ENCODE measurements at regions not wholly inside any gene's neighbourhood (a gene's known extent, or its start where the extent isn't known, plus 50 kb on each side); places are given as distances from the start of the nearest gene placed in this dataset.

DNA sequence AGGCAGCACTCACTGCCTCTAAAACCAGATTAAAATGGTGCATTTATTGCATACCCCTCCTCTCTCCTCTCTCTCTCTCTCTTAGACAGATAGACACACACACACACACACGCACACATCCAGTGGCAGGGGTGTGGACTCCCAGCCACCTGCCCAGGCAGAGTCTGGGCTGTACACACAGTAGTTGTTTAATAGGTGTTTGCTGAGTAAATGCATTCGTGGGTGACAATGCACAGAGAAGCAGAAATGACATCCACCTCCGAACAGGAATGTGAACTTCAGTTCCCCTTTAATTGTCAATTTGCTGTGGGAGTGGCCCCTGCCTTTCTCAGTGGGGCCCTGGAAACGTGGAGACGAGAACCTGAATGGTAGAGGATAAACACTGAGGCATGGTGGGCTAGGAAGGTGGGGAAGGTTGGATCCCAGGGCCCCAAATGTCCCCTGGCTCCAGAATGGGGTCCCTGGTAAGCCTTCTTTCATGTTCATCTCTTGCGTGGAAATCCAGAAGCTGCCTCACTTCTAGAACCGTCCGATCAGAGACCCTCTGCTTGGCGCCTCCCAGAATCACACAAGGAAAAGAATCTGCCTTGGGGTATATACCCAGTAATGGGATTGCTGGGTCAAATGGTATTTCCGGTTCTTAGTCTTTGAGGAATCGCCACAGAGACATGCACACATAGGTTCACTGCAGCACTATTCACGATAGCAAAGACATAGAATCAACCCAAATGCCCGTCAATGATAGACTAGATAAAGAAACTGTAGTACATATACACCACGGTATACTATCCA is 58.5 kb upstream of the ECHDC3 start:
- TF ChIP-seq SUZ12 (IDR thresholded peaks at IDR 0.05; ENCODE audit: extremely low read depth, insufficient read depth, insufficient read length), result no peak
- no peak for TF ChIP-seq YY1 (IDR thresholded peaks at IDR 0.05; ENCODE audit: insufficient read depth, insufficient read length)
- no peak for TF ChIP-seq ZNF274 (IDR thresholded peaks at IDR 0.05; ENCODE audit: low read depth, low read length)
- no peak for DNase-seq (ENCODE audit: low read depth, low spot score)
- H3K36me3 ChIP-seq (ENCODE audit: insufficient read depth, insufficient read length, low read length), result no peaks in the 10 kb centered on the region
- no peaks in the 10 kb centered on the region for H3K27me3 ChIP-seq (ENCODE audit: insufficient read depth, insufficient read length)
- no peak overlapping the region for H3K4me3 ChIP-seq (ENCODE audit: insufficient read length, low read depth)
- no peaks in the 10 kb centered on the region for H3K9me3 ChIP-seq (ENCODE audit: insufficient read depth, low read length)
- H3K4me1 ChIP-seq (ENCODE audit: insufficient read depth, insufficient read length), result no peaks in the 10 kb centered on the region
- H3K9ac ChIP-seq (ENCODE audit: insufficient read length, low read depth), result no peak overlapping the region

DNA sequence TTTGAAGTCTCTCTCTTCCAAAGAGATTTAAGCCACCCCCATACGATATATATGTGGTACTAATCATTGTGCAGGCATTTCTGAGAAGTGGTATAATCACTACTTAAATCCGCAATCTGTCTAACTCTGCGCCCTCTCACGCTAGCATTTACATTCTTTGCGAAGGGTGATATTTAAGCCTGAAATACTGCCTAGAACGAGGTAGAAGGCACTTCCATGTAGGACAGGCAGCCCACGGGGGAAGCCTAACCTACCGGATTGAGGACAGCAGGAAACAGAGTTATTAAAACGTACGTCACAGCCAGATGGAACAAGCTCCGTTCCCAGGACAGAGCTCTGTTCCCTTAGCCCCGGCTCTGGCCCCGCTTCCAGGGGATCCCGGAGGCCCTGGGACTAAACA is 59.3 kb upstream of the ECHDC3 start:
- no peak overlapping the region for H3K9ac ChIP-seq (ENCODE audit: insufficient read length, low read depth)
- H3K4me1 ChIP-seq (ENCODE audit: insufficient read depth, insufficient read length), result no peaks in the 10 kb centered on the region
- TF ChIP-seq ZNF274 (IDR thresholded peaks at IDR 0.05; ENCODE audit: low read depth, low read length), result no peak
- TF ChIP-seq YY1 (IDR thresholded peaks at IDR 0.05; ENCODE audit: insufficient read depth, insufficient read length), result no peak
- no peak for TF ChIP-seq SUZ12 (IDR thresholded peaks at IDR 0.05; ENCODE audit: extremely low read depth, insufficient read depth, insufficient read length)
- H3K4me3 ChIP-seq (ENCODE audit: insufficient read length, low read depth), result no peak overlapping the region
- H3K9me3 ChIP-seq (ENCODE audit: insufficient read depth, low read length), result no peaks in the 10 kb centered on the region
- H3K36me3 ChIP-seq (ENCODE audit: insufficient read depth, insufficient read length, low read length), result no peaks in the 10 kb centered on the region
- no peaks in the 10 kb centered on the region for H3K27me3 ChIP-seq (ENCODE audit: insufficient read depth, insufficient read length)
- DNase-seq (ENCODE audit: low read depth, low spot score), result no peak

DNA sequence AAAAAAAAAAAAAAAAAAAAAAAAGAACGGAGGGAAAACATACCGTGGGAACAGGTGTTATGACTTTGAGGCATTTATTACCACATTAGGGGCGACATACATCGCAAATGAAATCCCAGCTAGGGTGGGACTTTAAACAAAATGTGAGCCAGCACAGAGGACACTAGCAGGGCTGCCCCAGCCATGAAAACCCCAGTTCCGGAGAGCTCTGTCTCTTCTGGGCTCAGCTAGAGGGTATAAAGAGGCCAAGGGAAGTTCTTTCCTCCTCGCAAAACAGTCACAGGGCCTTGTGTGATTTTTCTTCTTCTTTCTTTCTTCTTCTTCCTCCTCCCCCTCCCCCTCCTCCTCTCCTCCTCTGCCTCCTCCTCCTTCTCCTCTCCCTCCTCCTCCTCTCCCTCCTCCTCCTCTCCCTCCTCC is 59.9 kb upstream of the ECHDC3 start:
- Histone ChIP-seq H3K4me1 (ENCODE audit: insufficient read depth, insufficient read length) (no peaks in the 10 kb centered on the region), H3K4me3 (ENCODE audit: insufficient read length, low read depth) (no peak overlapping the region), H3K9ac (ENCODE audit: insufficient read length, low read depth) (no peak overlapping the region), H3K36me3 (ENCODE audit: insufficient read depth, insufficient read length, low read length) (no peaks in the 10 kb centered on the region), H3K27me3 (ENCODE audit: insufficient read depth, insufficient read length) (no peaks in the 10 kb centered on the region), H3K9me3 (ENCODE audit: insufficient read depth, low read length) (no peaks in the 10 kb centered on the region)
- TF ChIP-seq SUZ12 (IDR thresholded peaks at IDR 0.05; ENCODE audit: extremely low read depth, insufficient read depth, insufficient read length) (no peak), YY1 (IDR thresholded peaks at IDR 0.05; ENCODE audit: insufficient read depth, insufficient read length) (no peak), ZNF274 (IDR thresholded peaks at IDR 0.05; ENCODE audit: low read depth, low read length) (no peak)
- DNase-seq (ENCODE audit: low read depth, low spot score), result no peak

DNA sequence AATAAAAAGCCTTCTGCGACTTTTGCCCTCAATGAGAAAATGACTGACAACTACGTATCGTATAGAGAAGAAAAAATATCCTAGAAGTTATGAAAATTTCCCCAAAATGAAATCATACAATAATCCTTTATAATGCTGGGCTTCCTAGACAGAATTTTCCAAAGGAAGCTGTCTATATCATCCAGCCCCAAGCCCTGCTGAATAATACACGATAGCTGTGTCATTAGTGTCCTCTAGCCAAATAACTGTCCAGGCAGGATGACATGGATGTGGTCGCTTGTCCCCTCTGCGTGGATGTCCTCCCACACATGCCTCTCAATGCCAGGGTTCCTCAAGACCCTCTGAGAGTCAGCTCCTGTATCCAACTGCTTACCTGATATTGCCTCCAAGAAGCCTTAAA is 61.7 kb upstream of the ECHDC3 start:
- no peaks in the 10 kb centered on the region for H3K9me3 ChIP-seq (ENCODE audit: insufficient read depth, low read length)
- TF ChIP-seq ZNF274 (IDR thresholded peaks at IDR 0.05; ENCODE audit: low read depth, low read length), result no peak
- no peak for TF ChIP-seq SUZ12 (IDR thresholded peaks at IDR 0.05; ENCODE audit: extremely low read depth, insufficient read depth, insufficient read length)
- no peak for TF ChIP-seq YY1 (IDR thresholded peaks at IDR 0.05; ENCODE audit: insufficient read depth, insufficient read length)
- no peaks in the 10 kb centered on the region for H3K4me1 ChIP-seq (ENCODE audit: insufficient read depth, insufficient read length)
- H3K4me3 ChIP-seq (ENCODE audit: insufficient read length, low read depth), result no peak overlapping the region
- H3K9ac ChIP-seq (ENCODE audit: insufficient read length, low read depth), result no peak overlapping the region
- no peaks in the 10 kb centered on the region for H3K27me3 ChIP-seq (ENCODE audit: insufficient read depth, insufficient read length)
- no peaks in the 10 kb centered on the region for H3K36me3 ChIP-seq (ENCODE audit: insufficient read depth, insufficient read length, low read length)
- DNase-seq (ENCODE audit: low read depth, low spot score), result no peak

DNA sequence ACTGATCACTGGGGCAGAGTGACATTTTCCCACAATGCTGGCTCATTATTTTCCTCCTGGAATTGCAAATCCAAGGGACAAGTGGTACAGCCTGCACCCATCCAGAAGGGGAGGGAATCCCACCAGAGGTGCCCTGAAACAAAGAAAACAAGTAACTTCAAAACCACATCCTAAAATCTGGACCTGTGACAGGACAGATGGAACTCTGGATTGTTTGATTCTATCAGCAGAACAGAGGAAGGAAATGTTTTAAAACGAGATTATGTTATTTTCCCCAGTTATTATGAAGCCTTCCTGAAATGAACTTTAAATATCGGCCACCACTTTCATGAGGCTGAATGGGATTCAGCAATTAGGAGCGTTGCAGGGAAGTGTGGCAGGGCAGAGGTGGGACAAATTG is 62.2 kb upstream of the ECHDC3 start:
- Histone ChIP-seq H3K27me3 (ENCODE audit: insufficient read depth, insufficient read length) (no peaks in the 10 kb centered on the region), H3K9ac (ENCODE audit: insufficient read length, low read depth) (no peak overlapping the region), H3K4me3 (ENCODE audit: insufficient read length, low read depth) (no peak overlapping the region), H3K36me3 (ENCODE audit: insufficient read depth, insufficient read length, low read length) (no peaks in the 10 kb centered on the region), H3K9me3 (ENCODE audit: insufficient read depth, low read length) (no peaks in the 10 kb centered on the region), H3K4me1 (ENCODE audit: insufficient read depth, insufficient read length) (no peaks in the 10 kb centered on the region)
- TF ChIP-seq YY1 (IDR thresholded peaks at IDR 0.05; ENCODE audit: insufficient read depth, insufficient read length) (no peak), SUZ12 (IDR thresholded peaks at IDR 0.05; ENCODE audit: extremely low read depth, insufficient read depth, insufficient read length) (no peak), ZNF274 (IDR thresholded peaks at IDR 0.05; ENCODE audit: low read depth, low read length) (no peak)
- no peak for DNase-seq (ENCODE audit: low read depth, low spot score)

DNA sequence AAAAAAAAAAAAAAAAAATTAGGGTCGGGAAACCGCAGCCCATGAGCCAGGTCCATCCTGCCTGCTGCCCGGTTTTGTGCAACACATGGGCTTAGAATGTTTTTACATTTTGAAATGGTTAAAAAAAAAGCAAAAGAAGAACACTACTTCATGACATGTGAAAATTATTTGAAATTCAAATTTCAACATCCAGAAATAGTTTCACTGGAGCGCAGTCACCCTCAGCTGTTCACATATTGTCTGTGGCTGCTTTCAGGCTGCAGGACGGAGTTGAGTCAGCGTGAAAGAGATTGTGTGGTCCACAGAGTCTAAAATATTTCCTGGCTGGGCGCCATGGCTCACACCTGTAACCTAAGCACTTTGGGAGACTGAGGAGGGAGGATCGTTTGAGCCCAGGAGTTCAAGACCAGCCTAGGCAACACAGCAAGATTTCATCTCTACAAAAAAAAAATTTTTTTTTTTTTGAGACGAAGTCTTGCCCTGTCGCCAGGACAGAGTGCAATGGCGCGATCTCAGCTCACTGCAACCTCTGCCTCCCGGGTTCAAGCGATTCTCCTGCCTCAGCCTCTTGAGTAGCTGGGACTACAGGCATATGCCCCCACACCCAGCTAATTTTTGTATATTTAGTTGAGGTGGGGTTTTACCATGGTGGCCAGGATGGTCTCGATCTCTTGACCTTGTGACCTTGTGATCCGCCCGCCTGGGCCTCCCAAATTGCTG is 63.9 kb upstream of the ECHDC3 start:
- TF ChIP-seq ZNF274 (IDR thresholded peaks at IDR 0.05; ENCODE audit: low read depth, low read length) (no peak), SUZ12 (IDR thresholded peaks at IDR 0.05; ENCODE audit: extremely low read depth, insufficient read depth, insufficient read length) (no peak), YY1 (IDR thresholded peaks at IDR 0.05; ENCODE audit: insufficient read depth, insufficient read length) (no peak)
- H3K9ac ChIP-seq (ENCODE audit: insufficient read length, low read depth), result no peak overlapping the region
- H3K4me3 ChIP-seq (ENCODE audit: insufficient read length, low read depth), result no peak overlapping the region
- H3K9me3 ChIP-seq (ENCODE audit: insufficient read depth, low read length), result no peaks in the 10 kb centered on the region
- H3K36me3 ChIP-seq (ENCODE audit: insufficient read depth, insufficient read length, low read length), result no peaks in the 10 kb centered on the region
- H3K27me3 ChIP-seq (ENCODE audit: insufficient read depth, insufficient read length), result no peaks in the 10 kb centered on the region
- H3K4me1 ChIP-seq (ENCODE audit: insufficient read depth, insufficient read length), result no peaks in the 10 kb centered on the region
- no peak for DNase-seq (ENCODE audit: low read depth, low spot score)

DNA sequence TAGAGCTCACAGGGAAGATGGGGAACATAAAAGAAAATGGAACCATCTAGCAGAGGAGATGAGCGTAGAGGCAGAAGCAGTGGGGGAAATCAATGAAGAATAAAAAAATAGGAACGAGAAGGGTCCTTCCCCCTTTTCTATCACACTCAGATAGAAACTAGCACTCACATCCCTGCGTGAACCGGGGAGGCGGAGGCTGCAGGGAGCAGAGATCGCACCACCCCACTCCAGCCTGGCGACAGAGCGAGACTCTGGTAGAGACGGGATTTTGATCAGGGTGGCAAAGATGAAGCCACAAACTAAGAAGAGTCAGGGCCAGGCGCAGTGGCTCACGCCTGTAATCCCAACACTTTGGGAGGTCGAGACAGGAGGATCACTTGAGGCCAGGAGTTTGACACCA is 64.7 kb upstream of the ECHDC3 start:
- TF ChIP-seq YY1 (IDR thresholded peaks at IDR 0.05; ENCODE audit: insufficient read depth, insufficient read length) (no peak), SUZ12 (IDR thresholded peaks at IDR 0.05; ENCODE audit: extremely low read depth, insufficient read depth, insufficient read length) (no peak), ZNF274 (IDR thresholded peaks at IDR 0.05; ENCODE audit: low read depth, low read length) (no peak)
- Histone ChIP-seq H3K27me3 (ENCODE audit: insufficient read depth, insufficient read length) (no peaks in the 10 kb centered on the region), H3K9ac (ENCODE audit: insufficient read length, low read depth) (no peak overlapping the region), H3K4me3 (ENCODE audit: insufficient read length, low read depth) (no peak overlapping the region), H3K4me1 (ENCODE audit: insufficient read depth, insufficient read length) (no peaks in the 10 kb centered on the region), H3K36me3 (ENCODE audit: insufficient read depth, insufficient read length, low read length) (no peaks in the 10 kb centered on the region), H3K9me3 (ENCODE audit: insufficient read depth, low read length) (no peaks in the 10 kb centered on the region)
- DNase-seq (ENCODE audit: low read depth, low spot score), result no peak

All from NT2/D1 (cell line).